HCT116 (cell line): ENCODE measurements at regions not wholly inside any gene's neighbourhood (a gene's known extent, or its start where the extent isn't known, plus 50 kb on each side); places are given as distances from the start of the nearest gene placed in this dataset.

Experiments
- SP1 ChIP-seq: IDR thresholded peaks from 2 replicates; pipeline ENCODE4 v1.6.1; 2012; ENCODE audit warnings: low read depth
- TF ChIP-seq, protein P1 (sequence below), 3 experiments: fragments of 200-600 bp in 1 of 3; sonication (generic) in 1 of 3; IDR thresholded peaks in 2 of 3; conservative IDR thresholded peaks in 1 of 3; 2 replicates each; pipeline ENCODE4 v1.5.1; 2012 to 2017; ENCODE audit warnings: low read depth in 2 of 3, low read length in 2 of 3, antibody characterized with exemption in 1 of 3, borderline replicate concordance in 1 of 3, control low read depth in 1 of 3, mild to moderate bottlenecking in 1 of 3, mixed read lengths in 1 of 3, mixed run types in 1 of 3, moderate library complexity in 1 of 3; ENCODE audit not compliant: insufficient read depth in 1 of 3

DNA sequence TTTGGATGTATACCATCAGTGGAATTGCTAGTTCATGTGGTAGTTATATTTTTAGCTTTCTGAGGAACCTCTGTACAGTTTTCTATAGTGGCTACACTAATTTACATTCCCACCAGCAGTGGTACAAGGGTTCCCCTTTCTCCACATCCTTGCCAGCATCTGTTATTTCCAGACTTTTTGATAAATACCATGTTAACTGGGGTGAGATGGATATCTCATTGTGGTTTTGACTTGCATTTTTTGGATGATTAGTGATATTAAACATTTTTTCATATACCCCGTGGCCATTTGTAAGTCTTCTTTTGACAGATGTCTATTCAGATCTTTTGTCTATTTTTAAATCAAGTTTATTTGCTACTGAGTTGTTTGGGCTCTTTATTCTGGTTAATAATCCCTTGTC, 455.6 kb upstream of the RARB start:
- TF ChIP-seq, protein P1, sequence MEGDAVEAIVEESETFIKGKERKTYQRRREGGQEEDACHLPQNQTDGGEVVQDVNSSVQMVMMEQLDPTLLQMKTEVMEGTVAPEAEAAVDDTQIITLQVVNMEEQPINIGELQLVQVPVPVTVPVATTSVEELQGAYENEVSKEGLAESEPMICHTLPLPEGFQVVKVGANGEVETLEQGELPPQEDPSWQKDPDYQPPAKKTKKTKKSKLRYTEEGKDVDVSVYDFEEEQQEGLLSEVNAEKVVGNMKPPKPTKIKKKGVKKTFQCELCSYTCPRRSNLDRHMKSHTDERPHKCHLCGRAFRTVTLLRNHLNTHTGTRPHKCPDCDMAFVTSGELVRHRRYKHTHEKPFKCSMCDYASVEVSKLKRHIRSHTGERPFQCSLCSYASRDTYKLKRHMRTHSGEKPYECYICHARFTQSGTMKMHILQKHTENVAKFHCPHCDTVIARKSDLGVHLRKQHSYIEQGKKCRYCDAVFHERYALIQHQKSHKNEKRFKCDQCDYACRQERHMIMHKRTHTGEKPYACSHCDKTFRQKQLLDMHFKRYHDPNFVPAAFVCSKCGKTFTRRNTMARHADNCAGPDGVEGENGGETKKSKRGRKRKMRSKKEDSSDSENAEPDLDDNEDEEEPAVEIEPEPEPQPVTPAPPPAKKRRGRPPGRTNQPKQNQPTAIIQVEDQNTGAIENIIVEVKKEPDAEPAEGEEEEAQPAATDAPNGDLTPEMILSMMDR (IDR thresholded peaks at IDR 0.05 in 2 of 3, conservative IDR thresholded peaks at IDR 0.05 in 1 of 3; ENCODE audit: borderline replicate concordance in 1 of 3, insufficient read depth in 1 of 3, low read depth in 2 of 3, low read length in 2 of 3): no peak
- no peak for TF ChIP-seq SP1
